Esophagus muscularis mucosa (tissue), 4 donors: ENCODE measurements at regions not wholly inside any gene's neighbourhood (a gene's known extent, or its start where the extent isn't known, plus 50 kb on each side); places are given as distances from the start of the nearest gene placed in this dataset.
"Not testable (repeated sequence)": the region's sequence is repeated elsewhere in the genome, so short reads cannot be mapped to it uniquely, and the experiment has no call there.

Source experiments
- DNase-seq: peaks from one replicate; pipeline ENCODE4 v3.0.0-alpha.2; 2017; ENCODE audit errors: extremely low spot score
- H3K27ac ChIP-seq, 4 donors: fragments of 200-600 bp; sonication (generic); replicated peaks in 1 of 4; 1 replicate in 3 of 4; 2 replicates in 1 of 4; pipeline ENCODE4 v1.5.1; 2016 to 2019; ENCODE audit warnings: mild to moderate bottlenecking in 1 of 4
- H3K27me3 ChIP-seq, 4 donors: fragments of 200-600 bp; sonication (generic); one replicate each; pipeline versions ENCODE4 v1.5.1 to v1.6.0; 2016 to 2019
- H3K36me3 ChIP-seq, 4 donors: fragments of 200-600 bp; sonication (generic); one replicate each; pipeline ENCODE4 v1.5.1; 2016 to 2019
- H3K4me1 ChIP-seq, 4 donors: fragments of 200-600 bp; sonication (generic); one replicate each; pipeline ENCODE4 v1.5.1; 2016 to 2019
- H3K4me3 ChIP-seq, 4 donors: fragments of 200-600 bp; sonication (generic); 1 replicate in 2 of 4; 2 replicates in 2 of 4; pipeline ENCODE4 v1.5.1; 2016 to 2019; ENCODE audit warnings: mild to moderate bottlenecking in 4 of 4, moderate library complexity in 1 of 4
- H3K9me3 ChIP-seq, 4 donors: fragments of 200-600 bp; sonication (generic); 1 replicate in 3 of 4; 2 replicates in 1 of 4; pipeline ENCODE4 v1.5.1; 2016 to 2019
- CTCF ChIP-seq, 3 experiments: fragments of 200-600 bp in 2 of 3; fragments of 450-650 bp in 1 of 3; sonication (generic) in 2 of 3; IDR thresholded peaks; one replicate each; pipeline ENCODE4 v1.5.1; 2017 to 2019; ENCODE audit warnings: antibody characterized with exemption in 3 of 3, mild to moderate bottlenecking in 2 of 3, moderate library complexity in 1 of 3
- EP300 ChIP-seq: sonication (generic); formaldehyde crosslinking; IDR thresholded peaks from one replicate; pipeline ENCODE4 v1.6.1; 2017; ENCODE audit warnings: antibody characterized with exemption
- POLR2A ChIP-seq: fragments of 450-650 bp; IDR thresholded peaks from one replicate; pipeline ENCODE4 v1.6.1; 2017; ENCODE audit warnings: antibody characterized with exemption, moderate library complexity, mild to moderate bottlenecking, low read depth
- POLR2AphosphoS5 ChIP-seq, 2 donors: sonication (generic); formaldehyde crosslinking; IDR thresholded peaks; one replicate each; pipeline ENCODE4 v1.6.1; 2017; ENCODE audit warnings: antibody characterized with exemption in 2 of 2
- WGBS: methylation state at CpG from one replicate; pipeline ENCODE4 v1.1.5; 2018; 5-methylcytosine and 5-hydroxymethylcytosine counted together
- intact Hi-C: fragments of 100-400 bp; cut with DNase I; formaldehyde crosslinking; loops from one replicate; pipeline ENCODE4 v1.15.1; 2023

- no peak overlapping the region for H3K4me3 ChIP-seq
- H3K4me1 ChIP-seq = no peaks in the 10 kb centered on the region
- no peak for TF ChIP-seq POLR2A
- no peak for TF ChIP-seq POLR2AphosphoS5 (IDR thresholded peaks at IDR 0.05)
- no peak for TF ChIP-seq CTCF (IDR thresholded peaks at IDR 0.05)
- no peak for TF ChIP-seq EP300
- H3K27me3 ChIP-seq = no peaks in the 10 kb centered on the region
- intact Hi-C loops = no loop called here
- no peak overlapping the region for H3K27ac ChIP-seq
- WGBS = 86% methylated on average over 3 of the region's 3 CpGs
- peaks cover 0 to 9% (median 2%) of the 10 kb centered on the region in 4 donors for H3K9me3 ChIP-seq
- no peaks in the 10 kb centered on the region for H3K36me3 ChIP-seq
- no peak for DNase-seq
These were observed 90.3 kb upstream of the FBXL17 start for GRCh38 chr5:108472237-108472636.

GRCh38 chr5:108467563-108467962 is 85.7 kb upstream of the FBXL17 start:
- Histone ChIP-seq H3K4me1 (no peaks in the 10 kb centered on the region), H3K36me3 (no peaks in the 10 kb centered on the region), H3K27me3 (no peaks in the 10 kb centered on the region), H3K4me3 (no peak overlapping the region), H3K9me3 (no peaks in the 10 kb centered on the region), H3K27ac (no peak overlapping the region)
- TF ChIP-seq POLR2AphosphoS5 (IDR thresholded peaks at IDR 0.05) (no peak), POLR2A (no peak), CTCF (IDR thresholded peaks at IDR 0.05) (no peak), EP300 (no peak)
- no peak for DNase-seq
- WGBS = 50% methylated on average over 4 of the region's 4 CpGs
- intact Hi-C loops = no loop called here

- Histone ChIP-seq H3K4me3 (no peak overlapping the region), H3K36me3 (no peaks in the 10 kb centered on the region), H3K27me3 (no peaks in the 10 kb centered on the region), H3K9me3 (no peaks in the 10 kb centered on the region), H3K4me1 (no peaks in the 10 kb centered on the region), H3K27ac (no peak overlapping the region)
- no peak for DNase-seq
- intact Hi-C loops = no loop called here
- 74% methylated on average over 1 of the region's 1 CpG for WGBS
- TF ChIP-seq POLR2AphosphoS5 (IDR thresholded peaks at IDR 0.05) = no peak
- no peak for TF ChIP-seq EP300
- TF ChIP-seq CTCF (IDR thresholded peaks at IDR 0.05) = no peak
- no peak for TF ChIP-seq POLR2A
These were observed 79.9 kb upstream of the FBXL17 start for GRCh38 chr5:108461628-108462367.

GRCh38 chr5:108459769-108460168 is 77.9 kb upstream of the FBXL17 start:
- no peaks in the 10 kb centered on the region for H3K27me3 ChIP-seq
- TF ChIP-seq POLR2A = no peak
- TF ChIP-seq POLR2AphosphoS5 (IDR thresholded peaks at IDR 0.05) = no peak
- no peak for TF ChIP-seq CTCF (IDR thresholded peaks at IDR 0.05)
- no peak for TF ChIP-seq EP300
- 56% methylated on average over 2 of the region's 2 CpGs for WGBS
- H3K4me3 ChIP-seq = no peak overlapping the region
- intact Hi-C loops = no loop called here
- no peak for DNase-seq
- H3K9me3 ChIP-seq = peaks cover 0 to 8% (median 0%) of the 10 kb centered on the region in 4 donors
- no peak overlapping the region for H3K27ac ChIP-seq
- H3K4me1 ChIP-seq = no peaks in the 10 kb centered on the region
- H3K36me3 ChIP-seq = no peaks in the 10 kb centered on the region

GRCh38 chr5:108451269-108451668 is 69.4 kb upstream of the FBXL17 start:
- no peak overlapping the region for H3K4me3 ChIP-seq
- intact Hi-C loops = no loop called here
- TF ChIP-seq POLR2A = no peak
- no peak for TF ChIP-seq CTCF (IDR thresholded peaks at IDR 0.05)
- no peak for TF ChIP-seq EP300
- H3K4me1 ChIP-seq = no peaks in the 10 kb centered on the region
- no peak overlapping the region for H3K27ac ChIP-seq
- peaks cover 0 to 11% (median 3%) of the 10 kb centered on the region in 4 donors for H3K9me3 ChIP-seq
- no peak for DNase-seq
- no peaks in the 10 kb centered on the region for H3K36me3 ChIP-seq
- H3K27me3 ChIP-seq = no peaks in the 10 kb centered on the region

GRCh38 chr5:108444130-108444529 is 62.2 kb upstream of the FBXL17 start:
- WGBS = 95% methylated on average over 3 of the region's 3 CpGs
- H3K27ac ChIP-seq, intact Hi-C loops, H3K36me3 ChIP-seq, H3K27me3 ChIP-seq, H3K4me1 ChIP-seq, DNase-seq, H3K9me3 ChIP-seq, H3K4me3 ChIP-seq: not testable (repeated sequence)

- WGBS = 89% methylated on average over 9 of the region's 24 CpGs
- DNase-seq, H3K27me3 ChIP-seq, H3K27ac ChIP-seq, H3K4me1 ChIP-seq, H3K9me3 ChIP-seq, intact Hi-C loops, H3K4me3 ChIP-seq, H3K36me3 ChIP-seq: not testable (repeated sequence)
These were observed 60.3 kb upstream of the FBXL17 start for GRCh38 chr5:108442063-108442651.
